ENCODE measurements at regions not wholly inside any gene's neighbourhood (a gene's known extent, or its start where the extent isn't known, plus 50 kb on each side); places are given as distances from the start of the nearest gene placed in this dataset.
"Not testable (repeated sequence)": the region's sequence is repeated elsewhere in the genome, so short reads cannot be mapped to it uniquely, and the experiment has no call there.

- DNase-seq (ENCODE audit: low read depth, low spot score); CTCF ChIA-PET; H3K4me3 ChIP-seq (ENCODE audit: low read depth, low read length); POLR2A ChIA-PET: not testable (repeated sequence)
These were observed 161.6 kb upstream of the ZNF469 start for GRCh38 chr16:88221001-88221761.

GRCh38 chr16:88223696-88224095 is 159.1 kb upstream of the ZNF469 start:
- DNase-seq (ENCODE audit: low read depth, low spot score); H3K4me3 ChIP-seq (ENCODE audit: low read depth, low read length); CTCF ChIA-PET; POLR2A ChIA-PET: not testable (repeated sequence)

- CTCF ChIA-PET; DNase-seq (ENCODE audit: low read depth, low spot score); POLR2A ChIA-PET; H3K4me3 ChIP-seq (ENCODE audit: low read depth, low read length): not testable (repeated sequence)
These were observed 158.4 kb upstream of the ZNF469 start for GRCh38 chr16:88224131-88224898.

GRCh38 chr16:88225640-88226230 is 157.0 kb upstream of the ZNF469 start:
- POLR2A ChIA-PET; CTCF ChIA-PET; H3K4me3 ChIP-seq (ENCODE audit: low read depth, low read length); DNase-seq (ENCODE audit: low read depth, low spot score): not testable (repeated sequence)

- CTCF ChIA-PET; DNase-seq (ENCODE audit: low read depth, low spot score); H3K4me3 ChIP-seq (ENCODE audit: low read depth, low read length); POLR2A ChIA-PET: not testable (repeated sequence)
These were observed 156.5 kb upstream of the ZNF469 start for GRCh38 chr16:88226302-88226701.

- POLR2A ChIA-PET; H3K4me3 ChIP-seq (ENCODE audit: low read depth, low read length); CTCF ChIA-PET; DNase-seq (ENCODE audit: low read depth, low spot score): not testable (repeated sequence)
These were observed 155.6 kb upstream of the ZNF469 start for GRCh38 chr16:88227026-88227721.

GRCh38 chr16:88227722-88228482 is 154.9 kb upstream of the ZNF469 start:
- H3K4me3 ChIP-seq (ENCODE audit: low read depth, low read length); DNase-seq (ENCODE audit: low read depth, low spot score); POLR2A ChIA-PET; CTCF ChIA-PET: not testable (repeated sequence)

- H3K4me3 ChIP-seq (ENCODE audit: low read depth, low read length); POLR2A ChIA-PET; CTCF ChIA-PET; DNase-seq (ENCODE audit: low read depth, low spot score): not testable (repeated sequence)
These were observed 154.0 kb upstream of the ZNF469 start for GRCh38 chr16:88228751-88229150.

GRCh38 chr16:88229710-88230109 is 153.0 kb upstream of the ZNF469 start:
- POLR2A ChIA-PET; H3K4me3 ChIP-seq (ENCODE audit: low read depth, low read length); DNase-seq (ENCODE audit: low read depth, low spot score): not testable (repeated sequence)
- CTCF ChIA-PET, result interaction anchor here (1.0 kb wide), 1 partner anchor 35 kb away, joined by 3 read pairs; no protein-coding TSS in a partner anchor

- CTCF ChIA-PET, result interaction anchor here (1.0 kb wide), 1 partner anchor 36 kb away, joined by 3 read pairs; no protein-coding TSS in a partner anchor
- POLR2A ChIA-PET; H3K4me3 ChIP-seq (ENCODE audit: low read depth, low read length); DNase-seq (ENCODE audit: low read depth, low spot score): not testable (repeated sequence)
These were observed 152.3 kb upstream of the ZNF469 start for GRCh38 chr16:88230276-88230966.

- H3K4me3 ChIP-seq (ENCODE audit: low read depth, low read length); DNase-seq (ENCODE audit: low read depth, low spot score); CTCF ChIA-PET; POLR2A ChIA-PET: not testable (repeated sequence)
These were observed 151.7 kb upstream of the ZNF469 start for GRCh38 chr16:88230967-88231615.

GRCh38 chr16:88231839-88232238 is 150.9 kb upstream of the ZNF469 start:
- POLR2A ChIA-PET; DNase-seq (ENCODE audit: low read depth, low spot score); H3K4me3 ChIP-seq (ENCODE audit: low read depth, low read length); CTCF ChIA-PET: not testable (repeated sequence)

GRCh38 chr16:88232401-88233258 is 150.1 kb upstream of the ZNF469 start:
- POLR2A ChIA-PET; H3K4me3 ChIP-seq (ENCODE audit: low read depth, low read length); DNase-seq (ENCODE audit: low read depth, low spot score); CTCF ChIA-PET: not testable (repeated sequence)

Measured in AG04449 (cell line).